Activated T-cell treated with anti-CD3 and anti-CD28 coated beads for 1 hour (primary cell): ENCODE measurements at regions not wholly inside any gene's neighbourhood (a gene's known extent, or its start where the extent isn't known, plus 50 kb on each side); places are given as distances from the start of the nearest gene placed in this dataset.

ENCODE experiments used
- DNase-seq: peaks from one replicate; pipeline ENCODE4 v3.0.0-alpha.2; 2020; ENCODE audit warnings: low read depth

DNA sequence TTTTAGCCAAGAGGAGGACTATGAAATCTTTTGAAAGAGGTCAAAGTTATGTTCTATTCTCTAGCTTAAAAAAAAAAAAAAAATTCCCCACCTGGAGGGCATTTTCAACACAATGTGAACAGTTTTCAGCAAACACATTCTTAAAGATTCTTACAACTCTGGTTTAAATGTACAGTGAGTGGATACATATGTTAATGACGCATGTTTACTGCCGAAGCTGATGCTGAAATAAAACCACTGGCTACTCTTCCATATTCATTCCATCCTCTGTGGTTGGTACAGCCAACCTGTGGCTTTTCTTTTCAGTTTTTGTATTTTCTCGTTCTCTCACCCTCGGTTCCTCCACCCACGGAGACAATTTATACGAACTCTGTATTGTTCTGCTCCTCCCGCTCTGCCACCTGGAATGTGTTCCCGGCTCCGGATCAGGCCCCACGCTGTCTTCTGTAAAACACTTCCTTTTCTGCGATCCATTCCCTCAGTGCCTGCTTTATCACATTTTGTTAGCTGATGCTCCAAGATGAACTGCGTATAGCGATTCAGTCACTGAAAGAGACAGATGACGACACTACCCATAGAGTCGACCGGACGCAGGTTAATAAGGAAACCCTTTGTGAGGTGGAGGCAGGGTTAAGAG, 466.4 kb upstream of the ARGLU1 start:
- no peak for DNase-seq

DNA sequence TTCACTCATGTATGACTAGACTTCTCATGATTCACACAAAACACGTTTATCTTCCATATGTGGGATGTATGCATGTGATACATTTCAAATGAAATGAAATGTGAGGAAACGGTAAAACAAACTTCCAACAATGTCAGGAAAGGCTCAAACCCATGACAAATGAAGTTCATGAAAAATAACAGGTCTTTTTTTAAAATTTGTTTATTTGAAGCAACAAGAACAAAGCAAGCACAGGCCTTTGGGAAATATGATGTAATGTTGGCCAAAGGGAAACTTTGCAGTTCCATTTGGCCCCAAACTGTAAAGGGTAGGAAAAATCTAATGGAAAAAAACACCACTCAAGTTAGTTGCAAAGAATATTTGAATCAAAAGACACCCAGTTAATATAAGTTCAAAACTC, 463.8 kb upstream of the ARGLU1 start:
- no peak for DNase-seq

DNA sequence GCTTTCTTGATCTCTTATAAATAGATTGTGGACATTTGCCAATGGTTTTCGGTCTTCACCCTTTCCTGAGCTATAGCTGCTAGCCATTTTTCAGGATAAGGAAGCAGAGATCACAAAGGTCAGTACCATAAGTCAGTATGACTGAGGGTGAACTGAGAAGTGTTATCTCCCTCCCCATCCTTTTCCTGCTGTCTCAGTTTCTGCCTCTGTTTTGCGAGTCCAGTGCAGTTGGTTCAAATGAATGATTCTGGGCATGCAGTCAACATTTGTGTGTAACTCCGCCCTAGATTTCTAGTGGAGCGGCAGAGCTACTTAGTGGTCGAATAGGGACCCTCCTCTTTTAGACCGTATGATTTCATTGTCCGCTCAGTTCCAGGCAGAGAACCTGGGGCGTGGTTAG, 460.8 kb upstream of the ARGLU1 start:
- DNase-seq: no peak

DNA sequence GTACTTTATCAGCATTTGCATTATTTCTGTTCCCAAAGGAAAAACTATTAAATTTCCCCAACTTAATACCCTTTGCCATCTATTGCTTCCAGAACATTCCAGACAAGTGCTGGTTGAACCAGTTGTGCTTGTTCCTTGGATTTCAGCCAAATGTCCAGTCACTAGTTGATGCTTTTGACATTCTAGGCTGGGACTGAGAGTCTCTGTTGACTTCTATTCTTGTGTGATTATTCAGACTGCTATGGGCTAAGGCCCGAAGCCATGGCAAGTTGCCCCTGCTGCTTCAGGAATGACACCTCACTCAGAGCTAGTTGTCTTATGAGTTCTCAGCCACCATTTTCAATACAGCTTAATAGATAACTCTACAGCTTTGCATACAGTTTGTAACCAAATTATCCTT, 458.1 kb upstream of the ARGLU1 start:
- no peak for DNase-seq

DNA sequence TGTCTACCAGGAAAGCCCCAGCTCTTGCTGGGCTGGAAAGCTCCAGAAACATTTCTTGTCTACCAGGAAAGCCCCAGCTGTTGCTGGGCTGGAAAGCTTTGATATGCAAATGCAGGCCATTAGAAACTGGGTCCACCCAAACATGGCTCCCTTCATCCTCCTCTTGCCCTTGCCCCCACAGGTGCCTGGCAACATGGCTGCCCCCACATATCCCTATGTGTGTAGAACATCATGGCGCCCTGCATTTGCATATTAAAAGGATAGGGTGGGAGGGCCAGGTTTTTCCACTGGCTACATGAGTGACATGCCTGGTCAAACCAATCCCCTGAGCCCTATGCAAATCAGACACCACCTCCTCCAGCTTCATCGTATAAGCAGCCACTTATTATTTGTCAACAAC, 455.4 kb upstream of the ARGLU1 start:
- no peak for DNase-seq

DNA sequence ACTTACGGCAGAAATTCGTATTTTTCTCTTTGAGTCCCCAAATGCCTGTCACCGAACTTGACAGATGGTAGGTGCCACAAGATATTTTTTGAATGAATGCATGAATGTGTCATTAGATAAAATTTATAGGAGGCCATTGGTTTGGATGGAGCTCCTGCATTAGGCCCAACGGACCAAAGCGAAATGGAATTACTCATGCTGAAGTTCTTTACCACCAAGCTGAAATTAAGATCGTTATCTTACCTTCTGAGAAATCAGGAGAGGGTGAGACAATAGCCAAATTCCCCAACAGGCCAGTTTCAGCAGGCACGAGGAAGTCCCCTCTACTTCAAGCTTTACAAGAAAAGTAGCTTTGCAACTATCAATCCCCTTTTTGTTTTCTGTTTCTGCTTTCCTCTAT, 452.5 kb upstream of the ARGLU1 start:
- no peak for DNase-seq

DNA sequence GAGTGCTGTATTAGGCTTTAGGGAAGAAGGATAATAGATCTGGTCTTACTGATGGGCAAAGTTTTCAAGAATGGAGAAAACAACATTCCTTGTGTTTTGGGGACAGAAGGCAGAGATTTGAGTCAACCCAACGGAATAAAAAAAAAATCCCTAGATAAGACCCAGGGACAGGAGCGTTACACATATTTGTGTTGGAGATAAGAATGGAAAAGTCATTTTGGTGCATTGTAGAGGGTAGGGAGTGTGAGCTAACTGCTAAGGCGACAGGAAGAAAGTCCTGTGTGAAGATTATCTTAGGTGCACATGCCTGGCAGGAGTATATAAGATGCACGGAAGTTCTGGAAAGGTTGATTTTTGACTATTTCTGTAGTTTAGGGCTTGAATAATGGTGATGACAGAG, 450.3 kb upstream of the ARGLU1 start:
- DNase-seq: no peak

DNA sequence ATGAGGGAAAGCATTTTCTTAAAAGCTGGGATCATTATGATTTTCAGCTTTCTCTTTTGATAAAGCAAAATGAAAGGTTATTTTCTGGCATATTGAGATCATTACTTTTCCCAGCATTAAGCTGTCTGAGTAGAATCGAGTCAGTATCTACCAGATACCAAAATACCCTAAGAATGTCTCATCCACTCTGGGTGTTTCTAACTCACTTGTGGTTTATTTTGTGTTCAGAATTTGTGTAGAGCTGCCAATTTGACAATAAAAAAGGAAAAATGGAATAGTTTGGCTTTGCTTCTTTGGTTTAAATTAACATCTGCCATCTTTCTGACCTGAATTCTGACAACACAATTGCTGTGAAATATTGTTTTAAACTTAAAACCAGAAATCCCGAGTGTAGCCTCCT, 438.7 kb upstream of the ARGLU1 start:
- no peak for DNase-seq

DNA sequence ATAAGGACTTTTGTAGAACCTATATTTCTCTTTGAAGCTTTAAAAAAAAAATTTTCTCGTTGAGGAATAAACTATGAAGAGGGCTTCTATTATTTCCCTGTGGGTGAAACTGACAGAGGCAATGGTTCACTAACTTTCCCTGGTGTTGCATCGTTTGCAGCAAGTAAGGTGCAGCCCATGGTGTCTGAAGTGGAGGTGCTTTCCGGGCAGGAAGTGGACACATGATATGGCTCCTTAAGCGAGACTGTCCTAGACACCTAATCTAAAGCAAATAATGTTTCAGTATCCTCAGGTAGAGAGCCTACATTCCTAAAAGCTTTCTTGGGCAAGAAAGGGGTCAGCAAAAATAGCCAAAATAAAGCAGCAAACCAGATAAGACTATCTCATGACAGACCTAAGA, 437.6 kb upstream of the ARGLU1 start:
- DNase-seq: no peak

DNA sequence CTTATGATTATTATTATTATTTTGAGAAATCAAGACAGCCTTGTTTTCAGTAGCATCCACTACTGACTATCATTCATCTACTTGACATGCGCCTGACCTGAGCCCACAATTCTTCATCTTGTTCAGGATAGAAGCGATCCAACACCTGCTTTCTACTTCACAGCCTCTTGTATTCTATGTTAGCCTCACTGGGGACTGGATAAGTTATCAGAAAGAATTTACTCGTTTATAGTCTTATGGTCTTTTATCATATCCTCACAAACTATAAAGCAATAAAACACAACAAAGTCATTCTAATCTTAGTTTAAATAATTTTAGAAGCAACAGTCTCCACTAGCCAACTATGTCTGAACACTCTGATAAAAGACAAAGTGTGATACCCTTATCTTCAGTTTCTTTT, 436.0 kb upstream of the ARGLU1 start:
- no peak for DNase-seq

DNA sequence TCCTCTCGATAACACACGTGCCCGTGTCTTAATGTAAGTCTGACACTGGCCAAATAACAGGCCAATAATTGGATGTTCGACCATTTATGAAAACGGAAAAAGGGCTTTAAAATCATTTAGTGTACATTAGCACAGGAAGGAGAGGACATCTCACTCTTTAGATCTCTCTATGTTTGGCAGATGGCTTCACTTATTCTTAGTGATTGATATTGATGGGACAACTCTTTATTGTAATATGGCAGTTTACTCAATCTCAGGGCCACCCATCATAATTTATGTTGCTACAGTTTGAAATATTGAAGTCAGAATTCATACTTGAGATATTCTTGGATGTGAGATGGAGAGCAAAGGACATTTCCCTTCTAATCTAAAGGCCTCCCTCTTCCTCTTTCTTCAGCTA, 430.7 kb upstream of the ARGLU1 start:
- DNase-seq: no peak

DNA sequence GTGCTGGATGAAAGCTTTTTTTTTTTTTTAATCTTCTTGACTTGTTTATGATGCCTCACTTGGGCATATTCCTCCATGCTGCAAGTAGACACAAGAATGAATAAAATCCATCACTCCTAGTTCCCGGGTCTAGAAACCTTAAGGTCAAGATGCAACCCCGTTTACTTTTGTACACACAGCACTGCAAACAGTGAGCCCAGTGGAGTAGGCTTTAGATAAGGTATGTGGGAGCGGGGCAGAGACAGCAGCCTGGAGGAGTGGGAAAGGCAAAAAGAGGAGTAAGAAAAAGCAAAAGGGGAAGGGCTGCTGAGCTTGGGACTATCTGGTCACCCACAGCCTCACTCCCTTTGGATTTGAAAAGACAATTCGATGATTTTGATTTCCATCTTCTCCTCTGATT, 429.8 kb upstream of the ARGLU1 start:
- DNase-seq: no peak

DNA sequence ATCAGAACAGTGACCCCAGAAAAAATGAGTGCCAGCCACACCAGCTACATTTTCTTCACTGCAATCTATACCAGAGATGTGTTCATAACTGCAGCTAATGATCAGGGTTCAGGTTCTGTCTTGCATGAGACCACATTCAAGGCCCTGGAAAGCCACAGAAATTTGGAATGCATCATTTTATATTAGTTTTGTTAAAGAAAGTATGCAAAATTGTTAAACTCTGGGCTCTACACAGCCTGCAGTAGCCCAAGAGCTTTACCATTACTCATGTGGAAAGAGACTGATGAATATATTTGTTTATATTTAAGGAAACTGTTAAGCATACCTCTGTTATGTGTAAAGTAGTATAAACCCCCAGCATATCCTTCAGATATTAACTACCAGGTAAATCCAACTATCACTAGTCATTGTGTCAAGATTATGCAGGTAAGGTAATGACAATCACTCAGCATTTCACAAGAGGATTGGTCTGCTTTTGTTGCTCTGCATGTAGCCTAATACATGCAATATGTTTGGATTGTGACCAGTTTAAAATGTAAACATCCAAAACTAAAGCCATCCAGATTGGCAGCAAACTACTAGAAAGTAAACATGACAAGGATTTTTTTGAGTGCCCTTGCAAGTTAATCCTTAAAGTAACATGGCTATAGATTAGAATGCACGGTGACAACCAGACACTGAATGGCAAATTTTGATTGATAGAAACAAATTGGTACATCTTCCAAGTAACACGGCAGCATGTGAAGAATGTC, 429.1 kb upstream of the ARGLU1 start:
- DNase-seq: no peak

DNA sequence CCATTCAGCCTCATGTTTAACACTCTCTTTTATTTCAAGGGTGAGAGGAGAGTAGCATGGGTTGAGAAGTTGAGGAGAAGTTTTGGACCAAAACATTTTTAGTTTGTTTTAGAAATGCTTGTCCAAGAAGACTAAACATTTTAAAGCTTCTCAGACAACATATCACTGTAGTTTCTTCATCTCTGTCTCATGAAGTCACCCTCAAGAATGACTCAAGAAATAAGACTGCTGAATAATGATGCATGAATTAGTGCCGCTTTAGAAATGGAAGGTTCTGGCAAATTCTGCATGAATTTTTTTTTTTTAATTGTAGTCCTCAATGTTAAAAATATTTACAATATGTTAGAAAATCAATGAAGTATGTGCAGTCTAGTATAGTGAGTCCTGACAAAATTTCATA, 422.7 kb upstream of the ARGLU1 start:
- no peak for DNase-seq

DNA sequence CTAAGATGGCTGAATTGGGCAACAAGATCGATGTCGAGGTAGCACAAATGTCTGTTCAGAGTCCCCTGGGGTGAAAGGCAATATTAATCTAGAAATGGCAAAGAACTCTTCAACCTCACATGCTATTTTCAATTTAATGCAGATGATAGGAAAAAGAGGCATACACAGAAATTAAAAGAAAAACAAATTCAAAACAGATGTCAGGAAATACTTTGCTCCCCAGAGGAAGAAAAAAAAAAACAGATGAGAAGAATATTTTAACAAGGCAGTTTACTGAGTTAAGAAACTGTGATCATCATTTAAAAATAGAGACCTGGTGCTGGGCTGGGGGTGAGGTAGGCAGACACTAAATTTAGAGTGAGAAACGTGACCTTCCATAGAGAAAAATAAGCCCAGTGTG, 421.9 kb upstream of the ARGLU1 start:
- no peak for DNase-seq

DNA sequence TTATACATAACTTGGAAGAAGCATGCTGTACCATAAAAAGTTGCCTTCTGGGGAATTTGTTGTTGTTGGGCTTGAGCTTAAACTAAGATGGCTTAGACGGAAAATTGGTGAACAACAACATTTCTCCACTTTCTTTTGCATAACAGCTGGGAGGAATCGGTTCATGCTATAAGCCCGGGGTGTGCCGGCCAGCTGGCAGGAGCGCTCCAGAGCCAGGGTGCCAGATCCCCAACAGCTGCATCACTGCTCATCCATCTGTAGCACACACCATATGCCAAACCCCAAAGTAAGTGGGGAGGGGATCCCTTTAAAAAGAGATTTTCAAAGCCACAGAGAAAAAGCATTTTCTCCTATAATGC, 419.5 kb upstream of the ARGLU1 start:
- no peak for DNase-seq

DNA sequence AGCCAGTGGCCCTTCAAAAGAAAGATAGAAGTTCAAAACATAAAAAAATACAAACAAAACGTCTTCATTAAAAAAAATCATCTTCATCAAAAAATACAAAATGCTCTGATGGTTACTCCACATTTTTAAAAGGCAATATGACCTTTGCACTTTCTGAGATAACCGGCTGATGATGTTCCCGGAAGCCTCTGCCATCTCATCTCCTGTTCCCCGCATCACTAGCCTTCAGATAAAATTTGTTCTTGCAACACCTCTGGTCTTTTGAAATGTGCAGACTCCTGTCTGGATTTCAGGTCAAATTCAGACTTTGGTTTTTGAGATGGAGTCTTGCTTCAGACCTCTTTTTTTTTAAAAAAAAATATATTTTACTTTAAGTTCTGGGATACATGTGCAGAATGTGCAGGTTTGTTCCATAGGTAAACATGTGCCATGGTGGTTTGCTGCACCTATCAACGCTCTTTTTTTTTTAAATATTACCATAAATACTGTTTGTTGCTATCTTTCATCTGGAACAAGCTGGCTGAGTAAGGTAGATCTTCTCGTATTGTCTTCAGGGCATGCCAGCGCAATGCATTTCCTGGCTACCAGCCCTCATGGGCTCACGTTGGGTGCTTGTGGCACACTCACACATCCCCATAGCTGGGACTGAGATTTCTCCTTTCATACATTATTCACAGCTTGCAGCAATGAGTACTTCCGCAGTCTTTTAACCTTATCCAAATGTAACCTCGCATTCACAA, 418.9 kb upstream of the ARGLU1 start:
- DNase-seq: no peak

DNA sequence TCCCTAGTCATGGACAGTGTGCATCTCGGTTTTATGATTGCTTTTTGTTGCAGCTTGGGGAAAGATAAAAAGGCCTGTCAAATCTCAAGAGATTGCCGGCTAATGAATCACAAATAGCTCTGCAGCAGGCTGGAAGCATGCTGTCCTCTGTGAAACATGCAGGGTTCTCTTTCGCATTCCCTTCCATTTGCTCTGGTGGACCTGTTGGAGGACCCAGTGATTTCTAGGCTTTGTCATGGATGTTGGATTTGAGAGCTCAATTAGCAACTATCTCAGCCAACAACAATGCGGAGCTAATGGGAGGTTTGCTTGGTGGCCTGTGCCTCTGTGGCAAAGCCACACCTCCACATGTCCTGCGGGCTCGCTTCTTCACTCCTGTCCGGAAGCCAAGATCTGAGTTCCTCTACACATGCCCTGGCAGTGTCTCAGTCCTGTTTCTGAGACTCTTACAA, 418.1 kb upstream of the ARGLU1 start:
- no peak for DNase-seq

DNA sequence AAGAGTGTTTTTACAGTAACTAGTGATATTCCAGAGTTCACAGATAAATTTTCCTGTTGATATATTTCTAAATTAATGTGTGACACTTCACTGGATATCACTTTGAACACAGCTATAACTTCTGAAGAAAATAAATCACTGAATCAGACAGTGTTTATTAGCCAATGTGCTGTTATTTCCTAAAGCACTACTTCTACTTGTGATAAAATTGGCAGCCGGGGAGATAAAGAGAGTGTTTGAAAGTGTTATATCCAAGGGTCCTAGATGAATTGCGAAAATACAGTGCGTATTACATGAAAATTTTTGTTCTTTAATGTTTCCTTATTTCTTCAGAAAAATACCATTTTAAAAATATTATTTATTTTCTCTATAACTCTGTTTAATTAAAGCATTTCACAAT, 417.5 kb upstream of the ARGLU1 start:
- DNase-seq: no peak

DNA sequence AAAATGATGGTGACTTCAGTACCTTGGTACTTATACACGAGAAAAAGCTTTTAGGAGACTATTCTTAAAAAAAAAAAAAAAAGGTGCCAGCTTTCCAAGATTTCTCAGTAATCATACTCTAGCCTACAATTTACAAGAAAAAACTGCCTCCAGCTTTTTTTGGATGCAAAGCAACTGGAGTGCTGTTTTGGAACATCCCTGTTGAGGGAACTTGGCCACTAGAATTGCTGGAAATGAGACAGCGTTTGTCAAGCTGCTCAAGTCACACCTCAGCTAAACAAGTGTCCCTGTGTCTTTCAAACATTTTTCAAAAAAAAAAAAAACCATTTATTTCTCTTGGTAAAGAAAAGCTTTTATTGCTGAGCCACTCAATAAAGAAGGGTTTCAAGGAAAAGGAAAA, 413.1 kb upstream of the ARGLU1 start:
- DNase-seq: no peak

DNA sequence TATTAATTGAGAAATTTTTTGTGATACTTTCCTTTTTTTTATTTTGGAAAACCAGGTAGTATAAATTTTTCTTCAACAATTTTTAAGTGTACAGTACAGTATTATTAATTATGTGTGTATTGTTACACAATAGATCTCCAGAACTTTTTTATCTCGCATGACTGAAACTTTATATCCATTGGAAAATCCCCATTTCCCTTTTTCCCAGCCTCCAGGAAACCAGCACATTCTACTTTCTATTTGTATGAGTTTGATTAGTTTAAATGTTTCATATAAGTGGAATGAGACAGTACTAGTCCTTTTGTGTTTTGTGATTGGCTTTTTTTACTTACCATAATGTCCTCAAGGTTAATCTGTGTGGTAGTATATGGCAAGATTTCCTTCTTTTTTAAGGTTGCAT, 399.5 kb upstream of the ARGLU1 start:
- no peak for DNase-seq

DNA sequence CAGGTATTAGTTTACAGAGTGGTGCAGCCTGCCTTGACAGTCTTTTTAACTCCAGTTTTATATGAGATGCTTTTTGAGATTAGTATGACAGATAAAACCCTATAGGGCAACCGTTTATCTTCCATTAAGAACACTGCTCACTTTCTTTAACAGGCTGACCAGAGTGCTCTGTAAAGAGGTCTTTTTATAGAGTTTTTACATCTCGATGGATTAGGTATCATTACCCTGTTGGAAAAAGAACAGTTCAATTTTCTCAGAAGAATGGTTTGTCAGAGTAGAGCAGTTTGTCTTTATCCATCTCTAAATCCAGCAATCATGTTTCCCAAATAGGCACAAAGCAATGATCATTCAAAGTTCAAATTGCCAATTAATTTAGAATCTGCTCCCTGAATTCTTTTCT, 395.2 kb upstream of the ARGLU1 start:
- no peak for DNase-seq

DNA sequence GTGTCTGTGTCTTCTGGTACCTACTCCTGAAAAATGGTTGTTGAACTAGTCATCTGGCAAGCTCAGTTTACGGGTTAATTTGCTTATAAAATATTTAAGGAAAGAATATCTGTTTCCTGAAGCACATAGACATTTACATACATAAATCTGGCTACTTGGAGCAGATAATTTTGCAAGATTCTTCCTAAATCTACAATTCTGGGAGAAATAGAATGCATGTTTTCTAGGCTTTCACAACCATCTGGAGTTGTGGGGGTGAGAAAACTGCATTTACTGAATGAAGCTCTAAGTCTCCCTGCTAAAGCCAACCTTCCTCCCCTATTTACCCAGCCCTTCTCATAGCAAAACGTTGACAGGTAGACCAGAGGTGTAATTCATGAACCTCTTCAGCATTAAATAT, 393.7 kb upstream of the ARGLU1 start:
- no peak for DNase-seq

DNA sequence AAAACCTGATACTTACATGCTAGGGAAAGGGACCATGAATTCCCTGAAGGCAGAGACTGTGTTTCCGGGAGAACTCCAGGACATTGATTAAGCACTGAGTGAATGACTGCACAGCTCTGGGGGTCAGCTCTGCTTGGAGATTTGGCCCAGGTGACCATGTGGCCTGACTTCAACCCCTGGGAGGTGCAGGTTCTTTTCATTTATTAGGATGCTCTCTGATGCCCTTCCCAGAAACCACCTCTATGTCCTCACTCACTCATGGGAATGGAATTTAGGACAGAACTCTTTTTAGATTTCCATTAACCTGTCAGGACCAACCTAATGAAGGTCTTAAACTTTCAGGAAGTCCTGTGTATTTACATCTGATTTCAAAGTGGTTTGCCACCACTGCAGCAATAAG, 393.3 kb upstream of the ARGLU1 start:
- no peak for DNase-seq
